HG03469 (cell line): ENCODE measurements at regions not wholly inside any gene's neighbourhood (a gene's known extent, or its start where the extent isn't known, plus 50 kb on each side); places are given as distances from the start of the nearest gene placed in this dataset.
"Not testable (repeated sequence)": the region's sequence is repeated elsewhere in the genome, so short reads cannot be mapped to it uniquely, and the experiment has no call there.

ENCODE experiments used
- ATAC-seq: cut with Tn5 transposase; IDR thresholded peaks from one replicate; pipeline ENCODE4 v1.9.1; 2021; ENCODE audit warnings: mild to moderate bottlenecking, moderate library complexity, moderate number of reproducible peaks; ENCODE audit not compliant: unreplicated experiment

- no peak for ATAC-seq
Observed at GRCh38 chr1:148318123-148318903, 164.8 kb downstream of the PPIAL4G start.

GRCh38 chr1:148317288-148317985 lies 165.4 kb upstream of the NBPF11 start:
- ATAC-seq: no peak

GRCh38 chr1:148315071-148315811 lies 163.2 kb upstream of the NBPF11 start:
- ATAC-seq: no peak

GRCh38 chr1:148310807-148311206 lies 158.7 kb upstream of the NBPF11 start:
- ATAC-seq: no peak

- ATAC-seq: no peak
Observed at GRCh38 chr1:148309940-148310500, 157.9 kb upstream of the NBPF11 start.

- ATAC-seq: no peak
Observed at GRCh38 chr1:148308832-148309458, 156.9 kb upstream of the NBPF11 start.

DNA sequence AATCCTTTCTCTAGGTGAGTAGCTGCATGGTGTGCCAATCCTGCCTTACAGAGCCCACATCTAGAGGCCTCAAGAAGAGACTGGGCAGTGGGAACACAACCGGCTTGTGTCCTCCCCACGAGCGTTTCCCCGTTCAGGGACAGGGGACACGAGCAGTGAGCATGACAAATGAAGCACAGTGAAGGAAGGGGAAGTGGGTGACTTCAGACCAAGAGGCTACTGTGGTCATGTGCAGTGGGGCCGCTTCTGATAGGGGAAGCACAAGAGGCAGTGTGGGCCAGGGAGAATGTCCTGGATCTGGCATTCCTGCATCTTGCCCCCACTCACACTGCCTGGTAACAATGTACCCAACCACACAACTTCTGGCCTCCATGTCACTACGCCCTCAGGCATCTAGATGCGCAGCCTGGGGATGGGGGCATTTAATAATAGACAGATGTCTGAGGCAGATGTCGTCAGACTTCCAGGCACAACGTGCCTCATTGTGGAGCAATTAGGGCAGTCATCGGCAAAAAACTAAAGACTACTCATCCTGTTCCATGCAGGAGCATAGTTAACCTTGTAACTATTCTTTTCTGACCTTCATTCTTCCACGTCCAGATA lies 155.6 kb upstream of the NBPF11 start:
- no peak for ATAC-seq

- not testable (repeated sequence) for ATAC-seq
Observed at GRCh38 chr1:148304935-148305334, 152.9 kb upstream of the NBPF11 start.

DNA sequence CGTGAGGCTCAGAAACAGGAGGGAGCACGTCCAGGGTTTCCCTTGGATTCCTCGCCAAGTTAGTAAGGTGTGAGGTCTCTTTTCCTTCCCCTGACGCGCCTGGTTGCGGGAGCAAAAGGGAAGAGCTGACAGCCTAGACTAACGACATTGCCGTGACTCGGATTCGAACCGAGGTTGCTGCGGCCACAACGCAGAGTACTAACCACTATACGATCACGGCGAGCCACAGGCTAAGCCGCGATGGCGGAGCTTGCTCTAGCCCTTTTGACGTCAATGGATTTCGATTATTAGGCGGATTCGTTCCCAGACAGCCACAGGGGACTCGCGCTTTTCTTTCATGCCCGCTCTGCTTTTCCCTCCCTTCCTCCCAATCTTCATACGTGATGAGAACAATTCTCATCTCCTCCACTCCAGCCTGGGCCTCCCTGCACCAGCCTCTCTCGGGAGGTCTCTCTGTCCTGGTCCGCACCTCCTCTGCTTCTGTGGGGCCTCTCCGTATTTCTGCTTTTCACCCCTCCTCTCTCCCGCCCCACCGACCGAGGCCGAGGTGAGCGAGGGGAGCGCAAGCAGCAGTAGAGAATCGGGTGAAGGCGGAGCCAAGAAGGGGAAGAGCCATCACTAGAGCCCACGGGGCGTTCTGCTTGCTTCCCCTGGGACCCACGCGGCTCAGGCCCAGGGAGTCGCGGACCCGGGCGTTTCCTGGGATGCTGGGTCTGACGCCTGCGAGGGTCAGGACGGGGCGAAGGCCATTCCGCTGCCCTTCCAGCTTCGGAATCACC lies 150.7 kb upstream of the NBPF11 start:
- not testable (repeated sequence) for ATAC-seq

- ATAC-seq: not testable (repeated sequence)
Observed at GRCh38 chr1:148297852-148298251, 145.8 kb upstream of the NBPF11 start.

DNA sequence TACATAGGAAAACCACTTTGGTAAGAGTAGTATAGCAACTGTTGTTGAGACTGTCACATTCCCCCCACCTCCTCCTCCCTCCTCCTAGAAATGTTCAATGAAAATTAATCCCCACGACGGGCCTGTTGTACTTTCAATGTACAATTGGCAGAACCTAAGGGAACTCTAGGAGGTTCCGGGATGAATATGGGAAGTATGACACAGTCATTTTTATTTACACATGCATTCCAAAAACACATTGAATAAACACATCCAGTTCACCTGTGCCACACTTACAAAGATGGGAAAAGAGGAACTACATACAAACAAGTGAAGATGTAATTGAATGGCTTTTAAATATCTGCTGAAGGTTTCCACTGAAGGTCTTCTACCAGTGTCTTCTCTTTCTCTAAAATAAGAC lies 144.4 kb upstream of the NBPF11 start:
- no peak for ATAC-seq

GRCh38 chr1:148294116-148294807 lies 142.2 kb upstream of the NBPF11 start:
- ATAC-seq: no peak

GRCh38 chr1:148293651-148294050 lies 141.6 kb upstream of the NBPF11 start:
- no peak for ATAC-seq

DNA sequence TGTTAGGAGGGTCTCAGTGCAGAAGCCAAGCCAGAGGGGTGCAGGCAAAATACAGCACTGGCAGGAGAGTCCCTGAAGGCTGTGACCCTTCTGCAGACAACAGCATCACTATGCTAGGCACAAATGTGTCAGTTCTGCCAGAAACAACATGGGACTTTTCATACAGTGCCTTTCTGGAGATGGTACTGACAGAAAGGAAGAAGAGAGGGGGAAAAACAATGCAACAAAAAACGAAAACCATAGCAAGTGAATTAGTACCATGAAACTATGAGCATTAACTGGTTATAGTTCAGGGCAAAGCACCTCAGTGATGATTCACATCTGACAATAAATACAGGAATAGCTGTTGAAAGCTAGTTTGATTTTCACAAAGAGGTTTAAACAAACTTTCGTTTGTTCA lies 140.8 kb upstream of the NBPF11 start:
- ATAC-seq: no peak

- no peak for ATAC-seq
Observed at GRCh38 chr1:148290881-148291280, 138.8 kb upstream of the NBPF11 start.

- no peak for ATAC-seq
Observed at GRCh38 chr1:148289647-148290046, 137.6 kb upstream of the NBPF11 start.

GRCh38 chr1:148285946-148286345 lies 133.9 kb upstream of the NBPF11 start:
- ATAC-seq: not testable (repeated sequence)

DNA sequence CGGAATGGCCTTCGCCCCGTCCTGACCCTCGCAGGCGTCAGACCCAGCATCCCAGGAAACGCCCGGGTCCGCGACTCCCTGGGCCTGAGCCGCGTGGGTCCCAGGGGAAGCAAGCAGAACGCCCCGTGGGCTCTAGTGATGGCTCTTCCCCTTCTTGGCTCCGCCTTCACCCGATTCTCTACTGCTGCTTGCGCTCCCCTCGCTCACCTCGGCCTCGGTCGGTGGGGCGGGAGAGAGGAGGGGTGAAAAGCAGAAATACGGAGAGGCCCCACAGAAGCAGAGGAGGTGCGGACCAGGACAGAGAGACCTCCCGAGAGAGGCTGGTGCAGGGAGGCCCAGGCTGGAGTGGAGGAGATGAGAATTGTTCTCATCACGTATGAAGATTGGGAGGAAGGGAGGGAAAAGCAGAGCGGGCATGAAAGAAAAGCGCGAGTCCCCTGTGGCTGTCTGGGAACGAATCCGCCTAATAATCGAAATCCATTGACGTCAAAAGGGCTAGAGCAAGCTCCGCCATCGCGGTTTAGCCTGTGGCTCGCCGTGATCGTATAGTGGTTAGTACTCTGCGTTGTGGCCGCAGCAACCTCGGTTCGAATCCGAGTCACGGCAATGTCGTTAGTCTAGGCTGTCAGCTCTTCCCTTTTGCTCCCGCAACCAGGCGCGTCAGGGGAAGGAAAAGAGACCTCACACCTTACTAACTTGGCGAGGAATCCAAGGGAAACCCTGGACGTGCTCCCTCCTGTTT lies 128.9 kb upstream of the NBPF11 start:
- not testable (repeated sequence) for ATAC-seq
